ENCODE measurements at regions not wholly inside any gene's neighbourhood (a gene's known extent, or its start where the extent isn't known, plus 50 kb on each side); places are given as distances from the start of the nearest gene placed in this dataset.

DNA sequence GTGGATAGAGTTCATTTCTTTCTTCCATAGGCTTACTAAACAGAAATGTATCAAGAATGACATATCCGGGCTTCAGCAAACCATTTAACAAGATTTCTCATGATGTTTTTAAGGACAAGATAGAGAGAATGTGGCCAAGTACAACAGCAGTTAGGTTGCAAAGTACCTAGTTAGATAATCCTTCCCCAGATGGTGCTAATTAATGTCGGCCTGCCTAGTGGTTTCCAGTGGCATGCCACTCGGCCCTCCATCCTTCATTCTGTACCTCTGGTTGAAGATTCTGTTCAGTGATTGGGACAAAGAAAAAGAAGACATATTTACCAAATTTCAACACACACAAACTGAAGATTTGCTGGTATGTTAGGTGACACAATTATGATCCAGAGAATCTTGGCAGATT, 212.1 kb downstream of the MACC1 start:
- Mint-ChIP-seq H3K27ac (ENCODE audit: unreplicated experiment) (no peak overlapping the region), H3K36me3 (ENCODE audit: insufficient read depth, unreplicated experiment) (no peaks in the 10 kb centered on the region), H3K4me1 (ENCODE audit: low read depth, unreplicated experiment) (peaks cover 6% of the 10 kb centered on the region), H3K4me3 (ENCODE audit: unreplicated experiment) (no peak overlapping the region), H3K9me3 (ENCODE audit: unreplicated experiment) (no peaks in the 10 kb centered on the region), H3K27me3 (ENCODE audit: insufficient read depth, unreplicated experiment) (no peaks in the 10 kb centered on the region)
- ChIA-PET CTCF (no interaction called here), POLR2A (no interaction called here)
- Histone ChIP-seq H3K4me3 (ENCODE audit: low read depth, low read length) (no peak overlapping the region), H3K36me3 (ENCODE audit: control insufficient read depth, insufficient read depth, low read length) (no peaks in the 10 kb centered on the region), H3K27me3 (replicated peaks; ENCODE audit: control insufficient read depth, insufficient read depth, low read length) (no peaks in the 10 kb centered on the region), H3K4me1 (no peaks in the 10 kb centered on the region), H3K9me3 (no peaks in the 10 kb centered on the region)
- no TSS peak for BruUV-seq (replicated peaks)
- no peak for DNase-seq
- intact Hi-C loops (cut with micrococcal nuclease; ENCODE audit: unreplicated experiment) = no loop called here
- TF ChIP-seq, protein P1, sequence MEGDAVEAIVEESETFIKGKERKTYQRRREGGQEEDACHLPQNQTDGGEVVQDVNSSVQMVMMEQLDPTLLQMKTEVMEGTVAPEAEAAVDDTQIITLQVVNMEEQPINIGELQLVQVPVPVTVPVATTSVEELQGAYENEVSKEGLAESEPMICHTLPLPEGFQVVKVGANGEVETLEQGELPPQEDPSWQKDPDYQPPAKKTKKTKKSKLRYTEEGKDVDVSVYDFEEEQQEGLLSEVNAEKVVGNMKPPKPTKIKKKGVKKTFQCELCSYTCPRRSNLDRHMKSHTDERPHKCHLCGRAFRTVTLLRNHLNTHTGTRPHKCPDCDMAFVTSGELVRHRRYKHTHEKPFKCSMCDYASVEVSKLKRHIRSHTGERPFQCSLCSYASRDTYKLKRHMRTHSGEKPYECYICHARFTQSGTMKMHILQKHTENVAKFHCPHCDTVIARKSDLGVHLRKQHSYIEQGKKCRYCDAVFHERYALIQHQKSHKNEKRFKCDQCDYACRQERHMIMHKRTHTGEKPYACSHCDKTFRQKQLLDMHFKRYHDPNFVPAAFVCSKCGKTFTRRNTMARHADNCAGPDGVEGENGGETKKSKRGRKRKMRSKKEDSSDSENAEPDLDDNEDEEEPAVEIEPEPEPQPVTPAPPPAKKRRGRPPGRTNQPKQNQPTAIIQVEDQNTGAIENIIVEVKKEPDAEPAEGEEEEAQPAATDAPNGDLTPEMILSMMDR (IDR thresholded peaks at IDR 0.05; ENCODE audit: insufficient read depth in 1 of 2, low read depth in 1 of 2, low read length in 1 of 2, severe bottlenecking in 1 of 2, unreplicated experiment in 1 of 2) = no peak

DNA sequence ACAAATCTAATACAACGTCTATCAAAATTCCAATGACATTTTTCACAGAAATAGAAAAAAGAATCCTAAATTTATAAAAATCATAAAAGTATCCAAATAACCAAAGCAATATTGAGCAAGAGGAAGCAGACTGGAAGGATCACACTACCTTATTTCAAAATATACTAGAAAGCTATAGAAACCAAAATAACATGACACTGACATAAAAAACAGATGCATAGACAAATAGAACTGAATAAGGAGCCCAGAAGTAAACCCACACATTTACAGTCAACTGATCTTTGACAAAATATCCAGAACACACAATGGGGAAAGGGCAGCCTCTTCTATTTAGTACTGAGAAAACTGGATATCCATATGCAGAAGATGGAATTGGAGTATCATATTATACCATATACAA, 217.5 kb downstream of the MACC1 start:
- no peak overlapping the region for H3K27ac Mint-ChIP-seq (ENCODE audit: unreplicated experiment)
- no peaks in the 10 kb centered on the region for H3K4me1 Mint-ChIP-seq (ENCODE audit: low read depth, unreplicated experiment)
- no peak overlapping the region for H3K4me3 Mint-ChIP-seq (ENCODE audit: unreplicated experiment)
- POLR2A ChIA-PET = interaction anchor here (0.6 kb wide), 1 partner anchor 252 kb away, joined by 3 read pairs; no protein-coding TSS in a partner anchor
- no peak for DNase-seq
- no TSS peak for BruUV-seq (replicated peaks)
- H3K4me1 ChIP-seq = no peaks in the 10 kb centered on the region
- intact Hi-C loops (cut with micrococcal nuclease; ENCODE audit: unreplicated experiment) = no loop called here
- H3K9me3 ChIP-seq = no peaks in the 10 kb centered on the region
- CTCF ChIA-PET = no interaction called here
- TF ChIP-seq, protein P1 (IDR thresholded peaks at IDR 0.05; ENCODE audit: insufficient read depth in 1 of 2, low read depth in 1 of 2, low read length in 1 of 2, severe bottlenecking in 1 of 2, unreplicated experiment in 1 of 2) = no peak
- no peak overlapping the region for H3K4me3 ChIP-seq (ENCODE audit: low read depth, low read length)
- H3K27me3 Mint-ChIP-seq (ENCODE audit: insufficient read depth, unreplicated experiment) = no peaks in the 10 kb centered on the region
- H3K27me3 ChIP-seq (replicated peaks; ENCODE audit: control insufficient read depth, insufficient read depth, low read length) = no peaks in the 10 kb centered on the region
- no peaks in the 10 kb centered on the region for H3K36me3 Mint-ChIP-seq (ENCODE audit: insufficient read depth, unreplicated experiment)
- no peaks in the 10 kb centered on the region for H3K36me3 ChIP-seq (ENCODE audit: control insufficient read depth, insufficient read depth, low read length)
- H3K9me3 Mint-ChIP-seq (ENCODE audit: unreplicated experiment) = no peaks in the 10 kb centered on the region

DNA sequence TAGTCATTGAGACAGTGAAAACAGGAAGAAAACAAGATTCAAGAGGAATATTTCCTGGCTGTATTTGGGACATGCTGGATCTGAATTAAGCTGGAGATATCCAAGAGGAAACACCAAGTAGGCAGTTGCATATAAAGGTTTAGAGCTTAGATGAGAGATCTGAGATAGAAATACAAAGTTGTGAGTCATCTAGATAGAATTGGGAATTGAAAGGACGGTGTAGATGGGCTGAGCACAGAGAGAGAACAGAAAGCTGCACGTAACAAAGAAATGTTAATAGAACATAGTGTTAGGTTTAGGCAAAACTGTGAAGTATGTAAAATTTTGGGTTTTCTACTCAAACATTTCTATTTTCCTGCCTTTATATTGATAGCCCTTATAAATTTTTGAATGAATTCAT, 218.5 kb upstream of the TMEM196 start:
- H3K27ac Mint-ChIP-seq (ENCODE audit: unreplicated experiment) = no peak overlapping the region

More for the DNA sequence above, 218.5 kb upstream of the TMEM196 start:
- TF ChIP-seq, protein P1 (IDR thresholded peaks at IDR 0.05; ENCODE audit: insufficient read depth in 1 of 2, low read depth in 1 of 2, low read length in 1 of 2, severe bottlenecking in 1 of 2, unreplicated experiment in 1 of 2) = no peak
- no peak overlapping the region for H3K4me3 Mint-ChIP-seq (ENCODE audit: unreplicated experiment)
- H3K36me3 ChIP-seq (ENCODE audit: control insufficient read depth, insufficient read depth, low read length) = no peaks in the 10 kb centered on the region
- intact Hi-C loops (cut with micrococcal nuclease; ENCODE audit: unreplicated experiment) = no loop called here
- no peaks in the 10 kb centered on the region for H3K4me1 Mint-ChIP-seq (ENCODE audit: low read depth, unreplicated experiment)
- ChIA-PET POLR2A (interaction anchor here (0.7 kb wide), 1 partner anchor 179 kb away, joined by 3 read pairs; no protein-coding TSS in a partner anchor), CTCF (no interaction called here)
- H3K4me1 ChIP-seq = no peaks in the 10 kb centered on the region
- no peaks in the 10 kb centered on the region for H3K36me3 Mint-ChIP-seq (ENCODE audit: insufficient read depth, unreplicated experiment)
- H3K27me3 ChIP-seq (replicated peaks; ENCODE audit: control insufficient read depth, insufficient read depth, low read length) = no peaks in the 10 kb centered on the region
- H3K9me3 Mint-ChIP-seq (ENCODE audit: unreplicated experiment) = peaks cover 34% of the 10 kb centered on the region
- no peak overlapping the region for H3K4me3 ChIP-seq (ENCODE audit: low read depth, low read length)
- no peaks in the 10 kb centered on the region for H3K27me3 Mint-ChIP-seq (ENCODE audit: insufficient read depth, unreplicated experiment)
- no peak for DNase-seq
- no TSS peak for BruUV-seq (replicated peaks)
- peaks cover 4% of the 10 kb centered on the region for H3K9me3 ChIP-seq
